ENCODE measurements at regions not wholly inside any gene's neighbourhood (a gene's known extent, or its start where the extent isn't known, plus 50 kb on each side); places are given as distances from the start of the nearest gene placed in this dataset.
"Not testable (repeated sequence)": the region's sequence is repeated elsewhere in the genome, so short reads cannot be mapped to it uniquely, and the experiment has no call there.

- no peak for DNase-seq
These were observed 154.0 kb downstream of the TRIM27 start for GRCh38 chr6:28769626-28770402.

DNA sequence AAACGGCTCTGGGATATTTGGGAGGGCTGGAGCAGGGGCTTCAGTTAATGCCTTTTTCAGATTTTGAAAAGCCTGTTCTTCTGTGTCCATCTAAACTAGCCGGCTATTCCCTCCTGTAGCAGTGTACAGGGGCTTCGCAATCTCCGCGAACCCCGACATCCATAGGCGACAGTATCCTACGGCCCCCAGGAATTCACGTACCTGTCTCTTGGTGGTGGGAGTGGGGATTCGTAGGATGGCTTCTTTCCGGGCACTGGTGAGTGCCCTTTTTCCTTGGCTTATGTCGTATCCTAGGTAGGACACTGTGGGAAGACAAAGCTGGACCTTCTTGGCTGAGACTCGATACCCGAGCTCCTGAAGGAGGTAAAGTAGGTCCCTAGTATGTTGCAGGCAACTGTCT lies 153.1 kb downstream of the TRIM27 start:
- no peak for DNase-seq

GRCh38 chr6:28771401-28772267 lies 152.2 kb downstream of the TRIM27 start:
- DNase-seq: no peak

DNA sequence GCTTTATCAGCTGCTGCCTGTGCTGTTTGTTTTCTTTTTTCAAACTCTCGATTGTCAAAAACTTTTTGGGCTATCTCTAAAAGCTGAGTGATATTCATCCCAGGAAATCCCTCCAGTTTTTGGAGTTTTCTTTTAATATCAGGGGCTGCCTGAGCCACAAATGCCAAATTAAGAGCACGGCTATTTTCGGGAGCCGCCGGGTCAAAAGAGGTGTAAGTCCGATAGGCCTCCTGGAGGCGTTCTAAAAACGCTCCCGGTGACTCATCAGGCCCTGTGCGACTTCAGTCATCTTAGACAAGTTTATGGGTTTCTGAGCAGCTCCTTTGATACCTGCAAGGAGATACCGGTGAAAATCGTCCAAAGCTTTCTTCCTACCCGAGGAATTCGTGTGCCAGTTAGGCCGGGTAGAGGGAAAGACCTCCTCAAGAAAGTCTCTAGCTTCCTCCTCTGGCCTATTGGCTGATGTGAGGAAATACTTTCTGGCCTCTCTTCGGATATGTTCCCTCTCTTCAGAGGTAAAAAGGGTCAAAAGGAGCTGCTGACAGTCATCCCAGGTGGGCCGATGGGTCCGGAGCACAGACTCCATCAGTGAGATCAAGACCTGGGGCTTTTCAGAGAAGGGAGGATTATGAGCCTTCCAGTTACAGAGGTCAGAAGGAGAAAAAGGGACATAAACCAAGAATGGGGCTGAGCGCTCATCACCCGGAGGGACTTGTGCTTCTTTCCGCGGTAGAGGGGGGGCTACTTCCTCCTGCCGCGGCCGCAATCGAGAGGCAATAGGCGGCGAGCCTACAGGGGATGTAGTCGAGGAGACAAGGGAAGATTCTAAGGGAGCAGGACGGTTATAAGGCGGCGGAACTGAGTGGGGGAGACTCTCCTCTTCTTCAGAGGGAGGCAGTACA lies 151.1 kb downstream of the TRIM27 start:
- no peak for DNase-seq

DNA sequence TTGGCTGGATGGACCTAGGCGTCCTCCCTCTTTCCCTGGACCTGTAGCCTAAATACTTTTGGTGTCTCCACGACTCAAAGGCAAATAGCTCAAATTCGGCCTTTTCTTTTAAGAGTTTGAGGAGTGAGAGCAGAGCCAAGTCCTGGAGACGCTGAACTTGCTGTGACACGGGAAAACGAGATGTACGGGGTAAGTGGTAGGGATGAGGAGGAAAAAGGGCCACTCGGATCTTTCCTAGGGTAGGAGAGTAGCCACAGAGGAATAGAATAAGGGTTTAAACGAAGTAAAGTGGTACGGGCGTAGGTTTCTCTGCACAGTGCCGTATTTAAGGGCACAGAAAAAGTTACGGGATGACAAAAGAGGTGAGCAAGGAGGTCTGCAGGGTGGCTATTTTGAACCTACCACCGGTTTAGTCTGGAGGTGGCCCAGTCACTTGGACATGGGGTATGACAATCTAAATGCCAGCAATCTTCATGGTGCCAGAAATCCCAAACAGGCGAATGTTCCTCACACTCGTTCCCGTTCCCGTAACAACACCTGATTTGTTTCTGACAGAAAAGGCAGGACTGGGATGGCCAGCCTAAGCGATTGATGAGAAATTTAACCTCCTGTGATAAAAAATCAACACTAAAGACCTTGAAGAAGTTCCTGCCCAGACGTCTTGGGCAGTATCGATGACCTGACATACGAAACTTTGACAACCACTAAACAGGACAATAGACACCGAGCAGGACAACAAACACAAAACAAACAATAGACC lies 149.3 kb downstream of the TRIM27 start:
- no peak for DNase-seq

- no peak for DNase-seq
These were observed 148.8 kb downstream of the TRIM27 start for GRCh38 chr6:28775052-28775376.

- no peak for DNase-seq
These were observed 148.2 kb downstream of the TRIM27 start for GRCh38 chr6:28775405-28776129.

DNA sequence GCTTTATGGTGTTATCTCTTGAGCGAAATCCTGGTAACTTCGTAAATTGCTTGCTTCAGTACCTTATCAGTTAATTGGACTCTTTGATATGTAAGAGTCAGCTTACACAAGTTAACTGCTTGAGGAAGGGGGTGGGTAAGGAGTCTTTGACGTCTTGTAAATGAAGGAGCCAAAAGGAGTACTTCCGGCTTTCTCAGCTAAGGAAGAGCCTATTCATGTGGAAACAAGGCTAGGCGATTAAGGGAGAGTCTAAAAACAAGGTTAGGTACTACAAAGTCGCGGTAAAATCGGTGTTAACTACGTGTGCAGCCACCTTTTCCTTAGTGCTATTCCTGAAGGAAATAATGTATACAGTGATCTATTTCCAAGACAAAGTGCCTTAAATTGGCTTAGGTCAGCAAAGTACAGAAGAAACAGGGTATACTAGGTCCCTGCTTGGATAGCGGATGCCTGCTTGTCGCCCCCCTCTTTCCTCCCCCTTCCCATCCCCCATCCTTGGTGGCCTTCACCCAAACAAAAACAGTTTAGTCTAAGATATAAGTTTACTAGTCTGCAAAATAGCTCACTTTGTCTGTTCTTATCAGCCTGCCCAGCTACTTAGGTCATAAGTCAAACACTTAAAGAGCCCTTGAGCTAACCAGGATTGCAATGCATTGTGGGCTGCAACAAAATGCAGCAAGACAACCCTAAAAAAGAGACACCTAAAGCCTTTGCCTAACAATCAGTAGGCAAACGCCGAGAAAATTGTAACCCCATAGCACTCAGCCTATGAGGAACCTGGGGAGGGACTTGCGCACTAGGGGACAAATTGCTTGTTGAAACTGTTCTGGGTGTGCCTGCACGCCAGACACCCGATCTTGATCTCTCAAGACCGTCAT lies 147.3 kb downstream of the TRIM27 start:
- no peak for DNase-seq

DNA sequence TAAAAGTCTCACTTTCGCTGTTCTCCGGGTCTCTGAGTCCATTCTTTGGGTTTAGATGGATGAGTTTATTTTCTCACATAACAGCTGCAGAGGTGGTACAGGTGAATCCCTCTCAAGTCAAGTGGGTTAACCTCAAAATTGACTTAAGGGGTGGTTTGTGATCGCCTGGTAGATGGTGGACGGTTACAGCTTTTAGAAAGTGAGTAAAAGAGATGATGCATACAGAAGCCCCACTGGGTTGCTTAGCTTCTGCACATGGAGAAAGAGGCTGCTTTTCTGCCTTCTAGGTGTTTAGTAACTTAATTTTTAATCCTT lies 146.7 kb downstream of the TRIM27 start:
- DNase-seq: no peak

DNA sequence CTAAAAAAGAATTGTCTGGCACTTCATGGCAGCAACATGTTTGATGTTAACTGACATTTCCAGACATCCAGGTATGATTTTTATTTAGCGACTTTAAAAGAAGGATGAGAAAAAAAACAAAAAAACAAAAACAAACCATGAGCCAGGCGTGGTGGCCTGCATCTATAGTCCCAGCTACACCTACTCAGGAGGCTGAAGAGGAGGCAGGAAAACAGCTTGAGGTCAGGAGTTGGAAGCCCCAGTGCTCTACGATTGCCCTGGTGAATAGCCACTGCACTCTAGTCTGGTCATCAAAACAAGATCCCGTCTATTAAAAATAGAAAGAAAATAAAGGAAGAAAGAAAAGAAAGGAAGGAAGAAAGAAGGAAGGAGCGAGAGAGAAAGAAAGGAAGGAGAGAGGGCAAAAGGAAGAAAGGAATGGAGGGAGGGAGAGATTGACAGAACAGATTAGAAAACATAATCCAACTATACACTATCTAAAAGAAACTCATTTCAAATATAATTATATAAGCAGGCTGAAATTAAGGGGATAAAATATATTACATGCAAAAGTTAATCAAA lies 141.6 kb downstream of the TRIM27 start:
- DNase-seq: no peak

- no peak for DNase-seq
These were observed 137.7 kb downstream of the TRIM27 start for GRCh38 chr6:28785962-28786679.

DNA sequence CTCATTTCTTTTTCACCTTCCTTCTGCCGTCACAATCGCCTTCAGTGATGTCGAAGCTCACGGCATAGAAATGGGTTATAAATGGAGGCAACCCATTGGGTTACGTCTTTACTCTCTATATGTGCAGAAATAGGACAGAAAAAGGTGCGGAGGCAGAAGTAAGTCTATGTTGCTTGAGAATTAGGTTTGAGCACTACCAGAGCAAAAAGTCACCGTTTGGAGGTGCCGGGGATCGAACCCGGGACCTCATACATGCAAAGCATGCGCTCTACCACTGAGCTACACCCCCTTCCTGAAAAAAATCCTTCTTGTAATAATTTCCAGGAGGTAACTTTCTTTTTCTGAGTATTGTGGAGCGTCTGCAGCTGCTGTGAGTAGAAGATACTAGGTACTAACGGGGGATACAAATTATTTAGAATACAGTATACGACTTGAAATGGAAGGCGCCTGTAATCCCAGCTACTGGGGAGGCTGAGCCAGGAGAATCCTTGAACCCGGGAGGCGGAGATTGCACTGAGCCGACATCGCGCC lies 134.2 kb downstream of the TRIM27 start:
- DNase-seq: no peak

DNA sequence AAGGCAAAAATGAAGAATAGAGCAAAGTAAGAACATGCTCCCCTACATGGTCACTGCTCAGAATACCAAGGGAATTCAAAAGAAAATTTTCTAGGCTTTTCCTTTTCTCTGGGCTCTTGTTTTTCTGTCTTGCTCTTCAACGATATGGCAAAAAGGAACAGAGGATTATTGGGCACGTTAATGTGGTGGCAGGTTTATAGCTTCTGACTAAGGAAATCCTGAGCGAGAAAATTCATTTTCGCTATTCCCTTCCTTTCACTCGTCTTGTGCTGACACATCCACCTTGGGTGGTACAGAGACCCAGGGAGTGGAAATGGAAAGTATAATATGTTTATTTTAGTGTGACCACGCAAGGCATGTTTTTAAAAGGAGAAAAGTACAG lies 132.8 kb downstream of the TRIM27 start:
- no peak for DNase-seq

GRCh38 chr6:28794175-28795002 lies 129.4 kb downstream of the TRIM27 start:
- DNase-seq: no peak

- DNase-seq: not testable (repeated sequence)
These were observed 123.1 kb downstream of the TRIM27 start for GRCh38 chr6:28800647-28801046.

- no peak for DNase-seq
These were observed 121.1 kb downstream of the TRIM27 start for GRCh38 chr6:28802417-28803336.

- DNase-seq: no peak
These were observed 120.5 kb downstream of the TRIM27 start for GRCh38 chr6:28803337-28803709.

All from CD4-positive, alpha-beta T cell treated with Interleukin-1 beta for 1 hour (primary cell).